GM18868 (cell line): ENCODE measurements at regions not wholly inside any gene's neighbourhood (a gene's known extent, or its start where the extent isn't known, plus 50 kb on each side); places are given as distances from the start of the nearest gene placed in this dataset.

ENCODE experiments used
- ATAC-seq: cut with Tn5 transposase; IDR thresholded peaks from one replicate; pipeline ENCODE4 v1.9.1; 2021; ENCODE audit warnings: mild to moderate bottlenecking, moderate library complexity; ENCODE audit not compliant: unreplicated experiment

DNA sequence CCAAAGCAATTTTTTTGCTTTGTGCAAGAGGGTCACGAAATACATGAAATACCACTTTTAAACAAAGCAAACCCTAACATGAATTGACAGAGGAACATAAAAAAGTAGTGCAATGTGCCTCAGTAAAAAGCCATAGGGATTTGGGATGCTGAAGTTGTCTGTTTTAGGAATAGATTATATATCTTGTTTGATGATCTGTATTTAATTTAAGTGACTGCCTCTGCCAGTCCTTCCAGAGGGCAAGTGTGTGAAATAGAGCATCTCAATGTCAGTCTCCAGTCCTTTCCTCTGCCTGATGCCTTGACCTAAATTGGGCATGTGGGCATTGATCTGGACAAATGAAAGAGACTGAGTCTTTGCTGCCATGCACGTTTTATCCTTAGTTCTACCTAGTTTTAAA is 222.8 kb downstream of the PTPRC start:
- no peak for ATAC-seq

DNA sequence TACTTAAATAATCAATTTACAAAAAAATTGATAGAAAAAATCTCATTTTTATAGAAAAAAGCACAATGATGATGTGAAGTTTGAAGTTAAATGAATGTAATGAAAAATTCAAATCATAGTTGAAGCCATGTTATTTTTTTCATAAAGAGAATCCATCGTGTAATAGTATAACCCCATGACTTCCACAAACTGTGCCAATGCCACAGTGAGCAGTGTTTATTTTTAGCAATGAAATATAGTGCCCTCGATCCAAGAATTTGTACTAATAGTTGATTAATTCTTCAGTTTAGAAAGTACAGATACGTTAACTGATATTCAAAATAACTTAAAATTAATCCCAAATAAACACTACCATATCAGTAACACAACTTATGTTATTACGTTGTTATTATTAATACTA is 225.9 kb downstream of the PTPRC start:
- ATAC-seq: no peak

DNA sequence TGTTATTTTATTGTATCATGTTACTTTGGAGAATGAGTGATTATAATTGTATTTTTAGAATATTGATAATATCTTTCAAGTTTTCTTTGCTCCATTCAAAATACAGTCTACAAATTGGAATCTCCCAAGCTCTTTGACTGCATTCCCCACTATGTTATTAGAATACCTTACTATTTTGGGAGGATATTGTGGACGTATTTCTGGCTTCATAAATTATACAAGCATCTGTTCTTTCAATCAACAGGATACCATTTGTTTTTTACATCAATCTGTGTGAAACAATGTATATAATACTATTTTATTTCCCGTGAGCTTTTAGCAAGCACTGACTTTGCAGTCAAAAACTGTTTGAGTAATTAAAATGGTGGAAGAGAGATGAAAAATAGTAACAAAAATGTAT is 226.5 kb downstream of the PTPRC start:
- no peak for ATAC-seq

DNA sequence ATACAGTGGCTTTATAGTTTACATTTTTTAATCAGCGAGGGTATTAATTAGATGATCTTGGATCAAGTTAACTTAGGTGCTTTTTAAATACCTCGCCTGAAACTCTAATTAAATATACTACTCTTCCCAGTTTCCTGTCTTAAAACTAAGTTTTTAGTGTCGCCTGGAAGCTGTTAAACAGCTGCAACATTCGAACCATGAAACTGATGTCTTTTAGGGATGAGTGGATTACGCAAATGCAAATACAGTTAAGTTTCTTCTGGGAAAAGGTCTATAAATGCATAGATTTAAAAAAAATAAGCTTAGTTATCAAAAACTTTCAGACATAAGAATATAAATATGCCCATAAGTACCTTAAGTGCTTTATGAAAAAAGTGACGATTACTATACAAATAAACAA is 228.3 kb downstream of the PTPRC start:
- no peak for ATAC-seq

DNA sequence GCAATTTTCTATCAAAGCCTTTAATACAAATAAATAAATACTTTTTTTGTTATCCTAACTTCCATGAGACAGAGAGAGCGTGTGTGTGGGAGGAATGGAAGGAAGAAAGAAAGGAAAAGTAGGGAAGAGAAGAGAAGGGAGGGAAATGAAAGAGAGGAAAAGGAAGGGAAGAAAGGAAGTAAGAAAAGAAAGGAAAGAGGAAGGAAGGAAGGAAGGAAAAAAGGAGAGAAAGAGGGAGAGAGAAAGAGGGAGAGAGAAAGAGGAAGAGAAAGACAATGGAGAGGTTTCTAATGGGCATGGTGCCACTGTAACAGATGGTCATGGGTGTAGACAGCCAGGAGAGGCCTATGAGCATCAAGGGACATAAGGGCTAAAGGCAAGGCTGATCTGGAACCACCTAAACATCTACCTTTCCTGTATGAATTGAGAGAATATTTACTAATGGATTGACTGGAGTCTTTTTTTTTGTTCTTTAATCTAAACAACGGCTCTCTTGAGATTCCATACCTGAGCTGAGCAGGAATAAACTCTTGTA is 234.9 kb downstream of the PTPRC start:
- ATAC-seq: no peak

DNA sequence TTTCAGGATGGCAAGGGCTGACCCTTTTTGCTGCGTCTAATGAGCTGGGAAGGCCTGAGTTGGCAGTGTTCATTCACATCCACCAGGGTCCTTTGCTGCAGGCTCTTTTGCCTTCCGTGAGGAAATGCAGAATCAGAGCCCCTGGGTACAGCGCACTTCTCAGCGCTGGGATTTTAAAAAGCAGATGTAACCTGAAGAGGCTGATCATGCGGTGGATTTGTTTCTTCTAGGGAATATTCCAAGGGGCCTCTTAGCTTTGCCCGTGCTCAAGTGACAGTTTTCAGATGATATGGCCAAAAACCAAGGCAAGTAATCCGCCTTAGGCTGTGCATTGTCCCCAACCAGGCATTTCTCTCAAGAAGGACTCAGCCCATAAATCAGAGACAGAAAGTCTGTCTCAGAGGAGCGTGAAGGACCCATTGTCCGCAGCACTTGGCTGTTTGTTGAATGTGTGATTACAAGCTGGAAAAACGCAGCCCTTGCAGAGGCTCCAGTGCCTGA is 237.6 kb downstream of the PTPRC start:
- ATAC-seq: no peak

DNA sequence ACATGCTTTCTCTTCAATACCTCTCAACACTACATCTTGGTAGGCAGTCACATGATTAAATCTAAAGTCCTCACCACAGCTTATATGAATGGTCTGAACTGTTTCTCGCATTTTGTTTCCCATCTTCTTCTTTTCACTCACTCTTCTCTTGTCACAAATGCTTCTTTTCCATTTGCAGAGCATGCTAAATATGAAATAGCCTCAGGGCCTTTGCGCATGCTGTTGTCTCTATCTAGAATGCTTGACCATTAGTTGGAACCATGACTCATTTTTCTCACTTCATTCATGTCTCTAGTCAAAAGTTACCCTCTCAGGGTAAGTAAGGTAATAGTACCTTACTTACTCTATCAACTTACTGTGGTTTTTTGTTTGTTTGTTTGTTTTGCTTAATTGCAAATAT is 239.7 kb downstream of the PTPRC start:
- no peak for ATAC-seq

DNA sequence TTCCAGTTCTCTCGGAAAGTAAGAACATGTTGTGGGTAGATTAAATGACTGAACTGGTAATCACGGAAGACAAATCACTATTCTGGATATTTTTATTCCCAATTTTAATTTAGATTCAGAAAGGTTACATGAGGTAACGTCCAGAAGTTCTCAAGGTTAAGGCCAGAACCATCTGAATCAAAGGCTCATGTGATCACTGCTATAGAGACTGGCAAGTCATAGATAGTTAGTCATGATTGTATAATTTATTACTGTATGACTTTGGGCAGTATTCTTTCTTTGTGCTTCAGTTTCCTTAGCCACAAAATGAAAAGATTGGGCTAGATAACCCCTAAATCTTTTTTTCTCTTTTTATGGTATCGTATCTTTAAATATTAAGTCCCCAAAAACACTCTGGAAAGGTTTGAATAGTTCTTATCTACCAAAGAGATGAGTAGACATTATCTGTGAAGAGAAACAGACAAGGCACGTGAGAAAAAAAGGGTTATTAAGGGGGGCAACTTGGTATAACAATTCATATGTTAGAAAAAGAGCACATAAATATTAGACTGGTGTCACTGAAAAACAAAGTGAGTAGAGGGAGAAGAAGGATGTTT is 241.0 kb downstream of the PTPRC start:
- ATAC-seq: no peak

DNA sequence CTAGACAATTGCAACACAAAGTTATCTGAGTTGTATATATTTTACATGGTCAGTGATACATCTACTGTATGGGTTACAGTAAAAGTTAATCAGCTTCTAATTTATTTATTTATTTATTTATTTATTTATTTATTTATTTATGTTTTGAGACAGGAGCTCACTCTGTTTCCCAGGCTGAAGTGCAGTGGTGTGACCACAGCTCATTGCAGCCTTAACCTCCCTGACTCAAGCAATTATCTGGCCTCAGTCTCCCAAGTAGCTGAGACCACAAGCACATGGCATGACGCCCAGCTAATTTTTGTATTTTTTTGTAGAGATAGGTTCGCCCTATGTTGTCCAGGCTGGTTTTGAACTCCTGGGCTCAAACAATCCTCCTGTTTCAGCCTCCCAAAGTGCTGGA is 241.6 kb downstream of the PTPRC start:
- no peak for ATAC-seq

DNA sequence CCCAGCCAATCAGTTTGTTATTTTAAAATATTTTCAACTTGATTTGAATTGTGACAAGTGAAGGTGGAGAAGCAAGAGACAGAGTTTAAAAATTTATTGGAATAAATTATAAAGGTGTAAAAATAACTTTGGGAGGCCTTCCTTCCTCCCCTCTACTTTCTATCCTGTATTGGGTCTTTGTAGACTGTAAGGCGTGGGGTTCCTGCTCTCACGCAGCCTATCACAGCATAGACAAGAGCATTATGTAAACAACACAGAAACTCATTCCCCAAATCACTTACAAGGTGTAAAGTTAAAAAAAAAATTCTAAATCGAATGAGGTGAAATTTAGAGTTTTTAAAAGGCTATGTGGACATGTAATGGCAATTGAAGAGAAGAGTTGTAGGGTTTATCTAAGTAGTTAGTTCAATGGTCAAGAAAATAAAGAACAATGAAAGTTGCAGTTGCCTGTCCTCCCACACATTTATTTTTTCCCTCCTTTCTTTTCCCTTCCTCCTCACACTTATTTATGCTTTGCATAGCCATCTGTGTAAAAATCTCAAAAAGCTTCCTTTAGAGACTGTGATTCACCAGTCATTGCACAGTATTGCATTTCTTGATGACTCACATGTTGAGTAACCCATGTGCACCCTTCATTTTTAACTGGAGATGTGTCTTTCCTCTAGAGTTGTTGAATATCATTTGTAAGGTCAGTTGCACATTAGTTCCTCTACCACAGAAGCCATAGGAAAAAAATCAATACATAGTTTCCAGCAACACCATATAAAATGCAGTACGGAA is 242.2 kb downstream of the PTPRC start:
- peak; percentile 55 for ATAC-seq

DNA sequence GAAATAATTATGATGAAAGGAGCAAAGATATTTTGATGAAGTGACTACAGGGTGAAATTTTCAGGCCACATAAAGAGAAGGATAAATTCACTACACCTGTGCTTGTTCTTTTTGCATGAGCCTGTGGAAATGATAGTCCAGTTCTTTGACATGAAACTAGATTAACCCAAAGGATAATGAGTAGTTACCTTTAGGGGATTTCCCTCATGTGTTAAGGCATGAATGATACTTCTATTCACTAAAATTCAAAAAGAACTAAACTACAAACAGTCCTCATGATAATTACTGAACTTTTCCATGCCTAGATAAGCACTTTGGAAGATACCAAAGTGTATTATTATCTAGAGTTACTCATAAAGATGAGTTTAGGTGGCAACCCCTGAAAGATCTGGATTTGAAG is 244.3 kb downstream of the PTPRC start:
- ATAC-seq: no peak

DNA sequence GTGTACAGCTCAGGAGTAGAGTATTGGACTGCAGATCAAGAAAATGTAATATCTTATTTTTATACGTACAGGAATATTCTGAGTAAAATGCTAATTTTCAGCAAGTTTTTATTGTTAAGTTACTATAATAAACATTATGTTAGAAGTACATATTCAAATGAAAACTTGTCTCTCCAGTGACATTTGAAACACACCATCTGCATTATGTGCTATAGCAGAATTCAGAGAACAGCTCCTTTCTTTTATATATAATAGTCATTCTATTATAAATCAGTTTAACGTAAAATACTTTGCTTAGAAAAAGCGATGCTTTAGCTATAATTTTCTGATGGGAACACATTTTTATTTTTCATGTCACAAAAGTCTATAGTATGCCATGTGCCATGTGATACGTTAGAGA is 249.0 kb downstream of the PTPRC start:
- ATAC-seq: no peak

DNA sequence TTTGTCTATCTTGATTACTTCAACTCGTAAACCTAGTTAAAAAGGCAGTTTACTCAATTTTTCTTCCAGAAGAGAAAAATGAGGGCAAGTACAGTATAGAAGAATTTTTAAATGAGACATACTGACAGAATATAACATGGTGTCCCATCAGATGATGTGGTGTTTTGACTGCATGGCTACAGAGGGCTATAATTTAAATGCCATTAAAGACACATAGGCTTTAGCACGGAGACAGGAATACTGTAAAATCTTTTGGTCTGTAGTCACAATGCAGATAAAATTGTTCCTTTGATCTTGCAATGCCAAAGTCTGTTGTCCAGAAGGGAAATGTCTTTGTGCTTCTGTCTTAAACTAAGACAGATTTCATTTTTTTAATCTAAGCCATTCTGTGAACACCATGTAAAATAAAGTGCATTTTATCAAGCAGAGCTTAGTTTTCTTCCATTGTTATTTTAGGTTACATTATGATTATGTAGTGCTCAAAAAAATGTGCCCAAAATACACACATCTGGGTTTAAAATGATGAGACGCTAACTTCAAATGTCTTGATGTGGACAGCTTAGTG is 249.6 kb downstream of the PTPRC start:
- no peak for ATAC-seq

DNA sequence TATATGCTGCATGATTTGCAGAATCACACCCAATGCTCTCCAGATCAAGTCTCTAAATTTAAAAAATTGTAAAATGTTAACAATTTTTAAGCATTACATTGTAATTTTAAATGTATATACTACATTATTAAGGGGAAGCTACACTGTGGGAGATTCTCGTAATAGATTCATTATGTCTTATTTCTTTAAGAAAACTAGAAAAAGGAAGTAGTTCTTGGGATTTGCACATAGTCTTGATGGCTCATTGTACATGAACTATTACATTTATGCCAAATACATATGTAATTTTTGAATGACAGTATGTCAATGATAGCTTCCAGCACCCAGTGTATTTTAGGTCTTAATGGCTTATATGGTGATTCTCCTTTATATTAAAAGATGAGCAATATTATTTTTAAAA is 250.3 kb downstream of the PTPRC start:
- ATAC-seq: no peak

DNA sequence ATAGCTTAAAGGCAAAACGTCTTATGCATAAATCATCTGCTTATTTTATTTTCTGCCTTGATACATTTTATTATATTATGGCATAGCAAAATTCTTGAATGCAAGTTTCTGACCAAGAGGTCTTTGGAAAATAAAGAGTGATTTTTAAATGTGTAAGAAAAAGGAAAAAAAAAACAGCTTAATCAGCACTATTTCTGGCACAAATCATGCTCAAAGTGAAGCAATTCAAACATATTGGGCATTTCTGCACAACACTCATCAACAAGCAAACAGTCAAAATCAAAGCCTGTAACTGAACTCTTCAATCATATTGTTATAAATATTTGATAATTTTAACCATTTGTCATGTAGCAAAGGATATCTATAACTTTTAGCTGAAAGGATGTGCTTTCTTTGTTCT is 250.9 kb downstream of the PTPRC start:
- ATAC-seq: no peak

DNA sequence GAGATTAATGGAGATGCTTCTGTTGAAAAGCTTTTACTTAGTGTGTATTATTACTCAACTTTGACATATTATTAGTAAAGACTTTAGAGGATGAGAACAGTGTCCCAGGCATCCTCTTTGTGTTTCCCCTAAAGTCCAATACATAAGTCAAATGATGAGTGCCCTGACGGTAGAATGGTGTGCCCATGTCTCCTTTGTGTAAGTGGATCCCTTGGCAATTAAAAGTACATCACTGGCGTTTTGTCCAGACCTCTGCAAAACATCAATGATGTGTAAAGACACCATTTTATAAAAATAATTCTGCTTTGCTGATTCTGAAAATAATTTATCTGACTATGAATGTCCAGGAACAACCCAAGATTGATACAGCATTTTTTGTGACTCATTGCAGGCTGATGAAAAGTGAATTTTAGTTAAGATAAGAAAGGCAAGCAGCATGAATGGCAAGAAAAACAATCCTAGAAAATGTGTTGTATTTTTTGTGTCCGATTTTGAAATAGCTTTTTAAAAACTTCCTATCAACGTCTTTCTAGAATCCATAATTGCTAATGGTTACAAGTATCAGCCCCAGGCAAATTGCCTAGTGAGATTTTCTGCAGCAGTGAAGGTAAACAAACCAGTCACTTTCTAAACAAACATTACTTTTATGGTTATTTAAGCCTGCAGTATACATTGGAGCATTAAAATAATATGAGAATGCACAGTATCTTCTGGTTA is 251.5 kb downstream of the PTPRC start:
- ATAC-seq: no peak

DNA sequence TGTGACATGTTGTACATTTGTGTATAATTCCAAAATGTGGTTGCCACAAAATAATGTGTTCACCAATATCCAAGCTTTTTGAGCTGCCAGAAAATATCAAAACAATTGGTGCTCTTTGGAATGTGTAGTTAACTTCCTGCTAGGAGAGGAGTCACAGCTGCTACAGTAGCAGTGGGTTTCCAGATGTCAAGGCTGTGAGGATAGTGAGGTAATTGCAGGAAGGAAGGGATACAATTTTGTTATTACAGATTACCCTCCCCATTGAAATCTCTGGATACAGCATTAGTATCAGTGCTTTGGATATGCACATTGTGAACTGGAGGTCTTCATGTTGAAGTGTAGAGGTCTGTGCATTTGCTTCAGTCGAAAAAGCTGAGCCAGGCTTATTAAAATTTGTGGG is 253.2 kb downstream of the PTPRC start:
- ATAC-seq: no peak

DNA sequence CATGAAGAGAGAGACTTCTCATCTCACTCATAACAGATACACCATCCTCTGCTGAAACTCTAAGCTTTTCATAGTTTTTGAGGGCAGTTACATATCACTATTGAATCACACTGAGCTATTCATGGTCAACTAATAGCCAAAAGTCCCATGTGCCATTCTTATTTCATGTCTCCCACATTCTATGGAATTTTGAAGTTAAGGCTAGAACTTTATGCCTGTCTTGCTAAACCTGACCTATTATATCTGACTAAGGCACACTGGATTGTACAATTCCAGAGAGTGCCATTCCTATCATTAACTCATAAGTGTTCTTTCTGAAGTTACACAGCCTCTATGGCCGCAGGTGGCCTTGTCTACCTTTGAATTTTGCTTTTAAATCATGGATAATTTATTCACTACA is 254.3 kb downstream of the PTPRC start:
- ATAC-seq: no peak

DNA sequence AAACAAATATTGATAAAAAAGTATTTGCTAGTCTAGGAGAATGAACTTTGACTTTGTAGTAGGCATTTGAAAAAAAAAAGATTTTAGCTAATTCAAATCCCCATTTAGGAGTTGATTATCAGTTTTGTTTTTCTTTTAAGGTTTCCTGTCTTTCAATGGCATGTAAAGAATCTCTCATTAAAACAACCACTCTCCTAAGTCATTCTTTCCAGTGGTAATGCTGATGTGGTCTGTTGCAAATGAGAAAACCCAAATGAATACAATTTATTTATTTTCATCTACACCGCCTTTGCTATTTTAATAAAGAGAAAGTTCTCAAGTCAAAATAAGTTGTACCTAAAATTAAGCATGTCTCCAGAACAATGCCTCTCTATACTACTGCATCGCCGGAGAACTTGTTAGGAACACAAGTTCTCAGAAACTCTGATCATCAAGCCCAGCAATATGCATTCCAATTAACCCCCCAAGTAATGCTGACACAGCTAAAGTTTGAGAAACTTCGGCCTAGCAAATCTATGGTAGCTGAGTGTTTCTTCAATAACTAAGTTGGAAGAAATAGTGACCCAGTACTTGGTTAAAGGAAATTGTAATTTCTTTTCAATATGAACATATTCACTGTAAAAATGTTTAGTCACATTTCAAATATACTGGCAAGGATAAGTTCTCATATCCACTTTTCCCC is 255.1 kb downstream of the PTPRC start:
- ATAC-seq: no peak

DNA sequence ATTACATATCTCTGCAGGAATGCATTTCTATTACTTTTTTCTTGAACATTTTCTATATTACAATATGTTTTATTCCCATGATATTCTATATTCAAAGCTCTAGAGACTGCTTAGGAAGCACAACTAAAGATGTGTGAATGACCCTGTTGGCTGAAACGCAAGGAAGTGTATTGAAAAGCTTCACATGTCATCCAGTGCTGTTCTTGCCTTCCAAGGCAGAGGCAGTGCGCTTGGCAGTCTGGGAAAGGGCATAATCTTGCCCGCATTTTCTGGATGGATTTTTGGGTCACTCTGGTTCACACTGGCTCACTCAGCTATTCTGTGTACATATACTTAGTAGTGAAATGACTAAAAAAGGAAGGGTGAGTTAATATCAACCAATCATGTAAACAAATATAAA is 262.4 kb downstream of the PTPRC start:
- no peak for ATAC-seq

DNA sequence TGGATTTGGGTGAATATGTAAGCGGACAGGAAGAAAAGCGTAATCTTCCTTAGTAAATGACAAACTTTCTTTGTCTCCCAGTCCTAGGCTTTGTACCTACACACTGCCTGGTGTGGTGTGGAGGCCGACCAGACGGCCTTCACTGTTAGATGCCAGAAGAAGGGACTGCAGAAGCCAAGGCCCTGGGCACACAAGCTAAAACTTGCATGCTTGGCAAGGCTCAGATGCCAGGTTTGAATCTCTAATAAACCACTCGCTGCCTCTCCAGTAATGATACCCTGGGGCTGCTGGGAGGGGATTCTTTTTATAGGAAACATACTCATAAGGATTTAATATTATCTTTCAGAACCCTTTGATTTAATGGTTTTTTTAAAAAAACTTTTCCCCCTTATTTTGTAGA is 263.8 kb downstream of the PTPRC start:
- ATAC-seq: no peak
